Endothelial cell of umbilical vein (primary cell): ENCODE measurements at regions not wholly inside any gene's neighbourhood (a gene's known extent, or its start where the extent isn't known, plus 50 kb on each side); places are given as distances from the start of the nearest gene placed in this dataset.

Experiments used
- BruUV-seq: library from RNA; stranded (reverse); fragments of 400-500 nt; replicated peaks from 2 replicates; lab custom pipeline; 2021; lab: Mats Ljungman, UMichigan
- CTCF ChIA-PET: fragments of 300-600, 350-600 bp; sonication (Branson Sonifier 250); formaldehyde crosslinking; loops from one replicate; lab custom pipeline; 2021; ENCODE audit warnings: antibody characterized with exemption, inconsistent platforms; lab: Charles Lee
- POLR2A ChIA-PET: fragments of 300-600, 350-600 bp; sonication (Branson Sonifier 250); formaldehyde crosslinking; loops from one replicate; lab custom pipeline; 2021; ENCODE audit warnings: antibody characterized with exemption, inconsistent platforms; lab: Charles Lee
- DNase-seq: peaks from one replicate; pipeline ENCODE4 v3.0.0-alpha.2; 2011; ENCODE audit warnings: low read depth, low spot score
- FAIRE-seq: peaks from 2 replicates; lab custom pipeline; 2011; peaks lifted over from hg19 to GRCh38; lab: Jason Lieb, UNC
- H2AFZ ChIP-seq: 2 replicates; pipeline ENCODE4 v1.6.0; 2012; ENCODE audit warnings: low read depth, low read length, control low read depth, inconsistent platforms
- H3K27ac ChIP-seq: 2 replicates; pipeline ENCODE4 v1.5.1; 2011; ENCODE audit warnings: low read depth, mild to moderate bottlenecking, control low read depth, low read length, moderate library complexity; ENCODE audit not compliant: insufficient read depth
- H3K27me3 ChIP-seq, 2 experiments: 2 replicates each; pipeline versions ENCODE4 v1.6.0 to v1.6.1; 2011; ENCODE audit warnings: low read length in 2 of 2, mixed read lengths in 1 of 2; ENCODE audit not compliant: control insufficient read depth in 2 of 2, insufficient read depth in 2 of 2
- H3K36me3 ChIP-seq, 2 experiments: 2 replicates in 1 of 2; 3 replicates in 1 of 2; pipeline ENCODE4 v1.5.1; 2011; ENCODE audit warnings: low read length in 2 of 2, mild to moderate bottlenecking in 1 of 2, moderate library complexity in 1 of 2; ENCODE audit not compliant: control insufficient read depth in 2 of 2, insufficient read depth in 2 of 2; ENCODE audit errors: extremely low read depth in 1 of 2
- H3K4me1 ChIP-seq: 3 replicates; pipeline ENCODE4 v1.5.1; 2011; ENCODE audit warnings: mild to moderate bottlenecking, low read length; ENCODE audit not compliant: control insufficient read depth, insufficient read depth; ENCODE audit errors: extremely low read depth
- H3K4me2 ChIP-seq: 2 replicates; pipeline ENCODE4 v1.6.1; 2011; ENCODE audit warnings: low read length, control low read depth, mixed read lengths; ENCODE audit not compliant: insufficient read depth
- H3K4me3 ChIP-seq, 3 experiments: fragments of 200-600 bp in 1 of 3; sonication (generic), shearing (Covaris generic) in 1 of 3; replicated peaks in 1 of 3; 2 replicates each; pipeline ENCODE4 v1.5.1; 2011 to 2016; ENCODE audit warnings: control low read depth in 3 of 3, low read length in 3 of 3, mild to moderate bottlenecking in 2 of 3, inconsistent platforms in 1 of 3, low read depth in 1 of 3, moderate library complexity in 1 of 3; ENCODE audit not compliant: insufficient read depth in 1 of 3
- H3K79me2 ChIP-seq: 2 replicates; pipeline ENCODE4 v1.6.0; 2012; ENCODE audit warnings: low read length, inconsistent platforms; ENCODE audit not compliant: control insufficient read depth, insufficient read depth
- H3K9ac ChIP-seq: replicated peaks from 2 replicates; pipeline ENCODE3; 2011; ENCODE audit warnings: low read length, control low read depth; ENCODE audit not compliant: insufficient read depth; ENCODE audit errors: extremely low read depth
- H3K9me1 ChIP-seq: replicated peaks from 3 replicates; pipeline ENCODE4 v1.6.0; 2011; ENCODE audit warnings: mild to moderate bottlenecking, low read length; ENCODE audit not compliant: control insufficient read depth, insufficient read depth; ENCODE audit errors: extremely low read depth
- H3K9me3 ChIP-seq: replicated peaks from 2 replicates; pipeline ENCODE4 v1.5.1; 2012; ENCODE audit warnings: low read length, inconsistent platforms; ENCODE audit not compliant: control insufficient read depth, insufficient read depth
- H4K20me1 ChIP-seq: replicated peaks from 2 replicates; pipeline ENCODE3; 2011; ENCODE audit warnings: mild to moderate bottlenecking, low read length; ENCODE audit not compliant: control insufficient read depth, insufficient read depth; ENCODE audit errors: extremely low read depth
- EZH2 ChIP-seq: IDR thresholded peaks from 2 replicates; pipeline ENCODE4 v1.6.1; 2012; ENCODE audit warnings: borderline replicate concordance, low read depth, mild to moderate bottlenecking, moderate library complexity, low read length, inconsistent platforms; ENCODE audit not compliant: severe bottlenecking
- GATA2 ChIP-seq: IDR thresholded peaks from 2 replicates; pipeline ENCODE4 v1.7.0; 2011; ENCODE audit warnings: low read depth, mild to moderate bottlenecking, moderate library complexity, mixed read lengths, low read length; ENCODE audit not compliant: insufficient read length, insufficient read depth
- JUN ChIP-seq: IDR thresholded peaks from 2 replicates; pipeline ENCODE4 v1.6.1; 2011; ENCODE audit warnings: borderline replicate concordance, low read depth; ENCODE audit not compliant: insufficient read length, insufficient read depth
- MAX ChIP-seq: IDR thresholded peaks from 2 replicates; pipeline ENCODE4 v1.6.1; 2011; ENCODE audit not compliant: insufficient read depth, insufficient read length
- MYC ChIP-seq: IDR thresholded peaks from one replicate; pipeline ENCODE4 v1.6.1; 2011; ENCODE audit warnings: mild to moderate bottlenecking, low read depth, low read length
- POLR2AphosphoS5 ChIP-seq: IDR thresholded peaks from 2 replicates; pipeline ENCODE4 v1.6.1; 2012; ENCODE audit warnings: low read depth, mild to moderate bottlenecking, control low read depth, low read length, moderate library complexity; ENCODE audit not compliant: insufficient read depth
- dilution Hi-C: fragments of 300-500 bp; cut with MboI; formaldehyde crosslinking; loops from one replicate; pipeline ENCODE4 v1.15.0; 2019; ENCODE audit warnings: low sequenced_read_pairs; ENCODE audit not compliant: extremely low pct_ligation_motif_present
- intact Hi-C: fragments of 100-400 bp; cut with micrococcal nuclease; formaldehyde crosslinking; loops from one replicate; pipeline ENCODE4 v1.10.0; 2022
- TF ChIP-seq, protein P1 (sequence below), 2 donors: IDR thresholded peaks; 1 replicate in 1 of 2; 2 replicates in 1 of 2; pipeline ENCODE4 v1.5.1; 2011; ENCODE audit warnings: low read length in 2 of 2, mild to moderate bottlenecking in 2 of 2, moderate library complexity in 2 of 2, control low read depth in 1 of 2, inconsistent platforms in 1 of 2, low read depth in 1 of 2; ENCODE audit not compliant: insufficient read depth in 1 of 2; ENCODE audit errors: extremely low read depth in 1 of 2

DNA sequence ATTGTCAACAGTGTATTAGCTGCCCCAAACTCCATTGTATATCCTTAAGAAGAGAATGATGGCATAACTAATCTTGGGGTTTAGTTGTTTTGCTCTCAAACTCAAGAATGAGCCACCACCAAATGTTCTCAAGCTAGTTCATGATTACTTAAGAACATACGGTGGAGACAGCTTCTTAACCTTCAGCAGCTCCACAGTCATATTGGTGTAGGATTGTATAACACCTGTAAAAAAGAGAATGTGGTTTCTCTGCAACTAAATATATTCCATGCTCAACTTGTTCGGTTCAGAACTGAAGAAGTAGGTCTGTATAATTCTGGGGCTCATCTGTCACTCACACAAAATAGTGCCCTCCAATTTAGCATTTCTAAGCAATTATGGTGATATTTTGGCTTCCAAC lies 177.9 kb upstream of the DUSP10 start:
- Histone ChIP-seq H3K4me2 (no peak overlapping the region), H3K4me1 (no peaks in the 10 kb centered on the region), H3K27me3 (no peaks in the 10 kb centered on the region), H3K9me3 (no peaks in the 10 kb centered on the region), H3K9me1 (no peaks in the 10 kb centered on the region), H3K4me3 (no peak overlapping the region), H3K36me3 (no peaks in the 10 kb centered on the region), H3K9ac (no peak overlapping the region), H3K27ac (no peak overlapping the region), H3K79me2 (no peaks in the 10 kb centered on the region), H2AFZ (no peak overlapping the region), H4K20me1 (no peaks in the 10 kb centered on the region)
- no TSS peak for BruUV-seq
- DNase-seq: no peak
- intact Hi-C loops: no loop called here
- no peak for FAIRE-seq
- TF ChIP-seq MAX (no peak), POLR2AphosphoS5 (no peak), GATA2 (no peak), EZH2 (no peak), JUN (no peak), MYC (no peak)
- TF ChIP-seq, protein P1, sequence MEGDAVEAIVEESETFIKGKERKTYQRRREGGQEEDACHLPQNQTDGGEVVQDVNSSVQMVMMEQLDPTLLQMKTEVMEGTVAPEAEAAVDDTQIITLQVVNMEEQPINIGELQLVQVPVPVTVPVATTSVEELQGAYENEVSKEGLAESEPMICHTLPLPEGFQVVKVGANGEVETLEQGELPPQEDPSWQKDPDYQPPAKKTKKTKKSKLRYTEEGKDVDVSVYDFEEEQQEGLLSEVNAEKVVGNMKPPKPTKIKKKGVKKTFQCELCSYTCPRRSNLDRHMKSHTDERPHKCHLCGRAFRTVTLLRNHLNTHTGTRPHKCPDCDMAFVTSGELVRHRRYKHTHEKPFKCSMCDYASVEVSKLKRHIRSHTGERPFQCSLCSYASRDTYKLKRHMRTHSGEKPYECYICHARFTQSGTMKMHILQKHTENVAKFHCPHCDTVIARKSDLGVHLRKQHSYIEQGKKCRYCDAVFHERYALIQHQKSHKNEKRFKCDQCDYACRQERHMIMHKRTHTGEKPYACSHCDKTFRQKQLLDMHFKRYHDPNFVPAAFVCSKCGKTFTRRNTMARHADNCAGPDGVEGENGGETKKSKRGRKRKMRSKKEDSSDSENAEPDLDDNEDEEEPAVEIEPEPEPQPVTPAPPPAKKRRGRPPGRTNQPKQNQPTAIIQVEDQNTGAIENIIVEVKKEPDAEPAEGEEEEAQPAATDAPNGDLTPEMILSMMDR (IDR thresholded peaks at IDR 0.05; ENCODE audit: extremely low read depth in 1 of 2, insufficient read depth in 1 of 2, low read depth in 1 of 2, low read length in 2 of 2): no peak
- ChIA-PET POLR2A (no interaction called here), CTCF (interaction anchor here (1.4 kb wide), 1 partner anchor 11 kb away, joined by 3 read pairs; no protein-coding TSS in a partner anchor)
- dilution Hi-C loops: no loop called here
